Gastroesophageal sphincter (tissue), 3 donors: ENCODE measurements at regions not wholly inside any gene's neighbourhood (a gene's known extent, or its start where the extent isn't known, plus 50 kb on each side); places are given as distances from the start of the nearest gene placed in this dataset.

Experiments used
- POLR2A ChIP-seq, 2 donors: fragments of 450-650 bp; IDR thresholded peaks; one replicate each; pipeline ENCODE4 v1.6.1; 2017; ENCODE audit warnings: antibody characterized with exemption in 2 of 2, mild to moderate bottlenecking in 2 of 2, moderate library complexity in 1 of 2
- POLR2AphosphoS5 ChIP-seq: sonication (generic); formaldehyde crosslinking; IDR thresholded peaks from one replicate; pipeline ENCODE4 v1.6.1; 2017; ENCODE audit warnings: antibody characterized with exemption
- TF ChIP-seq, protein P1 (sequence below), 4 experiments: fragments of 200-600 bp in 2 of 4; fragments of 450-650 bp in 2 of 4; sonication (generic) in 1 of 4; IDR thresholded peaks; one replicate each; pipeline ENCODE4 v1.5.1; 2017 to 2019; ENCODE audit warnings: antibody characterized with exemption in 4 of 4, mild to moderate bottlenecking in 2 of 4, moderate library complexity in 2 of 4

DNA sequence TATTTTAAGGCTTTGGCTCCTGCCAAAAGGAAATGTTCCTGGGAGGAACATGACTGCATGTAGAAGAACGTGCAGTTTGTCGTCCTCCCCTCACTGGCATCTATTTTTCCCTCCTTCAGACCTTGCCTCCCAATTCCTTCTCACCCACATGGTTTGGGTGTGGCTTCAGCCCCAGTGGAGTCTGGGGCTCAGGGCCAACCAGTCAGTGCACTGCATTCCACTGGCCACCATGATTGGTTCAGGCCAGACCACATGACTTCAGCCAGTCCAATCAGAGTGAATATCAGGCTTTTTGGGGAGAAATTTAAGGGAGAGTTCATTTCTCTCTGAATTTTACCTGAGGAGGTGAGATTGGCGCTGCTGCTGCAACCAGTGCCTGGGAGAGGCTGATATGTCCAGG lies 171.6 kb downstream of the ZIC5 start:
- TF ChIP-seq, protein P1, sequence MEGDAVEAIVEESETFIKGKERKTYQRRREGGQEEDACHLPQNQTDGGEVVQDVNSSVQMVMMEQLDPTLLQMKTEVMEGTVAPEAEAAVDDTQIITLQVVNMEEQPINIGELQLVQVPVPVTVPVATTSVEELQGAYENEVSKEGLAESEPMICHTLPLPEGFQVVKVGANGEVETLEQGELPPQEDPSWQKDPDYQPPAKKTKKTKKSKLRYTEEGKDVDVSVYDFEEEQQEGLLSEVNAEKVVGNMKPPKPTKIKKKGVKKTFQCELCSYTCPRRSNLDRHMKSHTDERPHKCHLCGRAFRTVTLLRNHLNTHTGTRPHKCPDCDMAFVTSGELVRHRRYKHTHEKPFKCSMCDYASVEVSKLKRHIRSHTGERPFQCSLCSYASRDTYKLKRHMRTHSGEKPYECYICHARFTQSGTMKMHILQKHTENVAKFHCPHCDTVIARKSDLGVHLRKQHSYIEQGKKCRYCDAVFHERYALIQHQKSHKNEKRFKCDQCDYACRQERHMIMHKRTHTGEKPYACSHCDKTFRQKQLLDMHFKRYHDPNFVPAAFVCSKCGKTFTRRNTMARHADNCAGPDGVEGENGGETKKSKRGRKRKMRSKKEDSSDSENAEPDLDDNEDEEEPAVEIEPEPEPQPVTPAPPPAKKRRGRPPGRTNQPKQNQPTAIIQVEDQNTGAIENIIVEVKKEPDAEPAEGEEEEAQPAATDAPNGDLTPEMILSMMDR (IDR thresholded peaks at IDR 0.05), result no peak
- TF ChIP-seq POLR2AphosphoS5 (no peak), POLR2A (IDR thresholded peaks at IDR 0.05) (no peak)
